ENCODE measurements at regions not wholly inside any gene's neighbourhood (a gene's known extent, or its start where the extent isn't known, plus 50 kb on each side); places are given as distances from the start of the nearest gene placed in this dataset.

- no peak for TF ChIP-seq POLR2A (IDR thresholded peaks at IDR 0.05; ENCODE audit: low read length)
- TF ChIP-seq GATA1 (IDR thresholded peaks at IDR 0.05; ENCODE audit: low read depth, low read length): no peak
Observed at GRCh38 chr4:159434114-159434870, 331.4 kb downstream of the RAPGEF2 start.

All from erythroblast (primary cell).